GM19468 (cell line): ENCODE measurements at regions not wholly inside any gene's neighbourhood (a gene's known extent, or its start where the extent isn't known, plus 50 kb on each side); places are given as distances from the start of the nearest gene placed in this dataset.
"Not testable (repeated sequence)": the region's sequence is repeated elsewhere in the genome, so short reads cannot be mapped to it uniquely, and the experiment has no call there.

ENCODE experiments used
- ATAC-seq: cut with Tn5 transposase; IDR thresholded peaks from one replicate; pipeline ENCODE4 v1.9.1; 2021; ENCODE audit warnings: mild to moderate bottlenecking, moderate library complexity, moderate number of reproducible peaks; ENCODE audit not compliant: unreplicated experiment; ENCODE audit errors: extremely low read depth

GRCh38 chrX:108896349-108896748 lies 160.0 kb upstream of the IRS4 start:
- ATAC-seq, result not testable (repeated sequence)

GRCh38 chrX:108892501-108892900 lies 156.1 kb upstream of the IRS4 start:
- ATAC-seq, result no peak

GRCh38 chrX:108875548-108875947 lies 139.2 kb upstream of the IRS4 start:
- no peak for ATAC-seq

- ATAC-seq, result not testable (repeated sequence)
Observed at GRCh38 chrX:108843039-108843438, 106.7 kb upstream of the IRS4 start.

- no peak for ATAC-seq
Observed at GRCh38 chrX:108833993-108834392, 97.6 kb upstream of the IRS4 start.

- no peak for ATAC-seq
Observed at GRCh38 chrX:108811891-108812290, 75.5 kb upstream of the IRS4 start.

- no peak for ATAC-seq
Observed at GRCh38 chrX:108795240-108795639, 58.9 kb upstream of the IRS4 start.
